NCI-H1417 treated with DMSO at 0.1 percent for 48 hours (cell line): ENCODE measurements at regions not wholly inside any gene's neighbourhood (a gene's known extent, or its start where the extent isn't known, plus 50 kb on each side); places are given as distances from the start of the nearest gene placed in this dataset.

Experiments
- DNase-seq: peaks from one replicate; lab custom pipeline; 2025; lab: John Stamatoyannopoulos, UW

GRCh38 chr1:208419746-208420420 lies 175.7 kb upstream of the PLXNA2 start:
- DNase-seq = no peak

GRCh38 chr1:208420696-208421095 lies 176.5 kb upstream of the PLXNA2 start:
- no peak for DNase-seq

GRCh38 chr1:208421486-208421885 lies 177.3 kb upstream of the PLXNA2 start:
- DNase-seq = no peak

- no peak for DNase-seq
Measured at GRCh38 chr1:208423526-208423925, 179.3 kb upstream of the PLXNA2 start.

- DNase-seq = no peak
Measured at GRCh38 chr1:208425096-208425495, 180.9 kb upstream of the PLXNA2 start.

- DNase-seq = no peak
Measured at GRCh38 chr1:208430220-208430619, 186.0 kb upstream of the PLXNA2 start.

- no peak for DNase-seq
Measured at GRCh38 chr1:208431721-208432120, 187.5 kb upstream of the PLXNA2 start.

- no peak for DNase-seq
Measured at GRCh38 chr1:208432346-208432745, 188.2 kb upstream of the PLXNA2 start.

GRCh38 chr1:208433086-208433485 lies 188.9 kb upstream of the PLXNA2 start:
- no peak for DNase-seq

GRCh38 chr1:208433971-208434370 lies 189.8 kb upstream of the PLXNA2 start:
- no peak for DNase-seq

GRCh38 chr1:208437401-208437800 lies 193.2 kb upstream of the PLXNA2 start:
- no peak for DNase-seq

- DNase-seq = no peak
Measured at GRCh38 chr1:208438112-208438699, 194.0 kb upstream of the PLXNA2 start.

- DNase-seq = no peak
Measured at GRCh38 chr1:208445758-208446203, 201.6 kb upstream of the PLXNA2 start.

- no peak for DNase-seq
Measured at GRCh38 chr1:208446271-208446691, 202.1 kb upstream of the PLXNA2 start.

GRCh38 chr1:208448425-208448824 lies 204.2 kb upstream of the PLXNA2 start:
- DNase-seq = no peak

- DNase-seq = peak; percentile 77
Measured at GRCh38 chr1:208449951-208450350, 205.8 kb upstream of the PLXNA2 start.

- no peak for DNase-seq
Measured at GRCh38 chr1:208450958-208451357, 206.8 kb upstream of the PLXNA2 start.

GRCh38 chr1:208455821-208456220 lies 211.6 kb upstream of the PLXNA2 start:
- DNase-seq = no peak

- no peak for DNase-seq
Measured at GRCh38 chr1:208456487-208456886, 212.3 kb upstream of the PLXNA2 start.

- no peak for DNase-seq
Measured at GRCh38 chr1:208460823-208461222, 216.6 kb upstream of the PLXNA2 start.

- DNase-seq = no peak
Measured at GRCh38 chr1:208461680-208462079, 217.5 kb upstream of the PLXNA2 start.

- no peak for DNase-seq
Measured at GRCh38 chr1:208462761-208463160, 218.6 kb upstream of the PLXNA2 start.

GRCh38 chr1:208465266-208465665 lies 221.1 kb upstream of the PLXNA2 start:
- no peak for DNase-seq
